ENCODE measurements at regions not wholly inside any gene's neighbourhood (a gene's known extent, or its start where the extent isn't known, plus 50 kb on each side); places are given as distances from the start of the nearest gene placed in this dataset.

- TF ChIP-seq CTCF (IDR thresholded peaks at IDR 0.05) (no peak), POLR2A (IDR thresholded peaks at IDR 0.05) (no peak), POLR2AphosphoS5 (IDR thresholded peaks at IDR 0.05; ENCODE audit: insufficient read depth in 1 of 2, low read depth in 1 of 2) (no peak)
Observed at GRCh38 chr3:117054556-117054955, 345.0 kb downstream of the TUSC7 start.
